ENCODE measurements at regions not wholly inside any gene's neighbourhood (a gene's known extent, or its start where the extent isn't known, plus 50 kb on each side); places are given as distances from the start of the nearest gene placed in this dataset.
"Not testable (repeated sequence)": the region's sequence is repeated elsewhere in the genome, so short reads cannot be mapped to it uniquely, and the experiment has no call there.

- DNase-seq (ENCODE audit: low read depth): no peak
Measured at GRCh38 chr13:65500481-65500880, 1729.7 kb downstream of the PCDH9 start.

GRCh38 chr13:65499256-65499655 is 1730.9 kb downstream of the PCDH9 start:
- no peak for DNase-seq (ENCODE audit: low read depth)

GRCh38 chr13:65497265-65497664 is 1732.9 kb downstream of the PCDH9 start:
- DNase-seq (ENCODE audit: low read depth): no peak

- not testable (repeated sequence) for DNase-seq (ENCODE audit: low read depth)
Measured at GRCh38 chr13:65490725-65491124, 1739.4 kb downstream of the PCDH9 start.

- DNase-seq (ENCODE audit: low read depth): no peak
Measured at GRCh38 chr13:65488606-65489005, 1741.5 kb downstream of the PCDH9 start.

GRCh38 chr13:65479692-65480091 is 1750.4 kb downstream of the PCDH9 start:
- no peak for DNase-seq (ENCODE audit: low read depth)

DNA sequence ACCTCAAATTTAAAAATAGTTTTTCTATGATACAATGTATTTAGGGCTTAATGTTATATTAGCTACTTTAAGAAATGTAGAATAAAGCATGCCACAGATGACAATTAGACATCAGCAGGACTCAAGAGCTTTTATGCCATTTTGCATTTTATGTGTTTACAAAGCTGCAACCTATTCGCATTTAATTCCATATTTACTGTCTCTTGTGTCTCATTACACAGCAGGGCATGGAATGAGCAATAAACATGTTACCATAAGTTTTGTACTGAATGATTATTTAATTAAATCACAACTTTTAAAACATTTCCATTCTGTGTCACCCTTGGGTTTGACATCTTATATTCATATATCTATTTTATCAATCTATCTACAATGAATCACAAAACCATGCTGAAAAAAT is 1756.9 kb downstream of the PCDH9 start:
- DNase-seq (ENCODE audit: low read depth): no peak

- no peak for DNase-seq (ENCODE audit: low read depth)
Measured at GRCh38 chr13:65472336-65472735, 1757.8 kb downstream of the PCDH9 start.

- DNase-seq (ENCODE audit: low read depth): no peak
Measured at GRCh38 chr13:65470781-65471180, 1759.4 kb downstream of the PCDH9 start.

- DNase-seq (ENCODE audit: low read depth): peak; percentile 83
Measured at GRCh38 chr13:65468628-65469027, 1761.5 kb downstream of the PCDH9 start.

GRCh38 chr13:65461590-65461989 is 1768.5 kb downstream of the PCDH9 start:
- no peak for DNase-seq (ENCODE audit: low read depth)

DNA sequence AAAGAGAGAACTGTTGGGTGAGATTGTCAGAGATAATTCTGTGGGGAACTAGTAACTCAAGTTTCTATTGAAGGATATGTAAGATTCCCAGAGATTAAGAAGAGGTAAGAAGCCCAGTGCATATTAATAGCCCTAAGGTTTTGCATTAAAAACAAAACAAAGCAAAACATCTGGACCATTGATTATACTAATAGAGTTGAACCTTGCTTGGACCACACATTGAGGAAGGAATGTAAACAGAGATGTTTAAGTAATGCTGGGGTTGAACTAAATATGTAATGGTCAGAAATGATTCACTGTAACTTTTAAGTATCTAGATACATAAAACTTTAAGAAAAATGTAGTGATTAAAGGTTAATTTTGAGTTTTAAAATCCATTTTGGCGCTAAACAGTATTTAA is 1770.0 kb downstream of the PCDH9 start:
- DNase-seq (ENCODE audit: low read depth): no peak

DNA sequence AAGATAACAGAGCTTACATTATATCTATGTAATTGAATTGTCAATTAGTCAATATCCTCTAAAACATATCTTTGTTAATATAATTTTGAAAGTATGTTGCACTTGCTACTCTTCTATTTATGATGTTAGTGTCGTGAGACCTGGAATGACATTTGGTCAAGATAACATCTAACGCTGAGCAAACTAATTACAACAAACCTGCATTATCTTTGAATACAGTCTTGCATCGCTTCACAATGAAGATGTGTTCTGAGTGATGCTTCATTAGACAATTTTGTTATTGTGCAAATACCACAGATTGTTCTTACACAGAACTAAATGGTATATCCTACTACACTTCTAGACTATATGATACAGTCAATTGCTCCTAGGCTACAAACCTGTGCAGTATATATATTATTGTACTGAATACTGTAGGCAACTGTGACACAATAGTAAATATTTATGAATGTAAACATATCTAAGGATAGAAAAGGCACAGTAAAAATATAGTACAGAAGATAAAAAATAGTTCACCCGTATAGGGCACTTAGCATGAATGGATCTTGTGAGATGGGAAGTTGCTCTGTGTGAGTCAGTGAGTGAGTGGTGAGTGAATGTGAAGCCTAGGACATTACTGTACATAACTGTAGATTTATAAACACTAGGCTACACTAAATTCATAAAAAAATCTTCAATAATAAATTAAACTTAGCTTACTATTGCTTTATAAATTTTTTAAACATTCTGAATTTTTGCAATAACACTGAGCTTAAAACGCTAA is 1773.8 kb downstream of the PCDH9 start:
- DNase-seq (ENCODE audit: low read depth): no peak

- no peak for DNase-seq (ENCODE audit: low read depth)
Measured at GRCh38 chr13:65454403-65454802, 1775.7 kb downstream of the PCDH9 start.

DNA sequence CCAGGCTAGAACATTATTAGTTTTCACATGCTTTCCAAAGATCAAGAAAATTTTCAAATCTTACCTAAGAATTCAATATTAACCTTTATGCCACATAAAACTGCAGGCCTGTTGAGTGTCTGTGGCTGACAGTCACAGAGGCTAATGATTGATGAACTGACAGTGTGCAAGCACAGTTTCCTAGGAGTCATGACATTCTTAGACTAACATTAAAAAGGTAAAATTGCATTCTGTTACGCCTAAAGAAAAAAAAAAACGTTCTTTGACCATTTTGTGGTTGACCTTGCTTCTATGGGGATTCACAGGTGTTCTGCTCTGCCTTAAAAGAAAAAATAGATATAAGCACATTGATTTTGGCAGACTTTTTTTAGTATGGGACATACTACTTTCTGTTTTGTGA is 1776.2 kb downstream of the PCDH9 start:
- DNase-seq (ENCODE audit: low read depth): no peak

- DNase-seq (ENCODE audit: low read depth): no peak
Measured at GRCh38 chr13:65445340-65445739, 1784.8 kb downstream of the PCDH9 start.

- no peak for DNase-seq (ENCODE audit: low read depth)
Measured at GRCh38 chr13:65435590-65435989, 1794.5 kb downstream of the PCDH9 start.

DNA sequence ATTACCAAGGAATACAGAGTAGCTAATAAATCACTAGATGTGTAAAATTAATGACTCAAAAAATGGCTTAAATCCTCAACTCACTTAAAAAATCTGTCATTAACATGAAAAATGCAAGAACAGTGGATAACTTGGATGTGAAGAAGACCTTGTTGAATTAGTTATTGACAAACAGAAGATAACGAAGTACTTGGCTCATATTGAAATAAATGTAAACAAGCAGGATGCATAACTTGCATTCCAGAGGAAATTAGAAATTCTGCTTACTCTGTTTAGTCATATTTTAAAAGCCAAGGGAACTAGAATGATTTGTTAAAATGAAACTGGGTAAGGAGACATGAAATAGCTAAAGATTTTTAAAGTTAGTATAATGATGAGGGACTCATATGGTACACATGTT is 1812.2 kb downstream of the PCDH9 start:
- DNase-seq (ENCODE audit: low read depth): no peak

DNA sequence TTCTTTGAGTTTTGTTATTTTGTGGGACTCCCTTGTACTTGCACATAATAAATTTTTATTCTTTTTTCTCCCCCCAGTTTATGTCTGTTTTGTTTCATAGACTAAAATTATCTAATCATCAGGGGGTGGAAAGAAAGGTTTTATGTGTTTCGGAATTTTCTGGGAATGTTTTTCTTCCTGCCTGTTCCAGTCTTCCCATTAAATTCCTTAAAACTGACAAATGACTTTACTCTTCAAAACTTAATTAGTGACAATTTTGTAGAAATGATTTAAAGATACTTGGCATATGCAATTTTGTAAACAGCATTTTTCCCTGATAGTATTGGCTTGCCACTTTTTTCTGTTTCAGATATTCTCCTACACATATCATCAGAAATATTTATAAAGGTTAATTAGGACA is 1813.4 kb downstream of the PCDH9 start:
- no peak for DNase-seq (ENCODE audit: low read depth)

GRCh38 chr13:65414187-65414586 is 1815.9 kb downstream of the PCDH9 start:
- DNase-seq (ENCODE audit: low read depth): no peak

GRCh38 chr13:65411521-65411920 is 1818.6 kb downstream of the PCDH9 start:
- DNase-seq (ENCODE audit: low read depth): no peak

- DNase-seq (ENCODE audit: low read depth): no peak
Measured at GRCh38 chr13:65410791-65411190, 1819.3 kb downstream of the PCDH9 start.

GRCh38 chr13:65401315-65401714 is 1828.8 kb downstream of the PCDH9 start:
- DNase-seq (ENCODE audit: low read depth): no peak

GRCh38 chr13:65400702-65401101 is 1829.4 kb downstream of the PCDH9 start:
- DNase-seq (ENCODE audit: low read depth): no peak

Data from CMK (cell line).